H1 (cell line): ENCODE measurements at regions not wholly inside any gene's neighbourhood (a gene's known extent, or its start where the extent isn't known, plus 50 kb on each side); places are given as distances from the start of the nearest gene placed in this dataset.

ENCODE experiments used
- CBX5 ChIP-seq: fragments of 300-800, 300-1000 bp; sonication (generic); IDR thresholded peaks from 2 replicates; pipeline ENCODE4 v1.7.1; 2016; ENCODE audit warnings: antibody characterized with exemption, low read length, low read depth
- CTCF ChIP-seq, 3 experiments: IDR thresholded peaks; 1 replicate in 2 of 3; 2 replicates in 1 of 3; pipeline versions ENCODE4 v1.5.1 to v1.6.1; 2011; ENCODE audit warnings: low read length in 3 of 3, mild to moderate bottlenecking in 3 of 3, inconsistent platforms in 2 of 3, low read depth in 1 of 3, moderate library complexity in 1 of 3; ENCODE audit not compliant: insufficient read depth in 1 of 3; ENCODE audit errors: control extremely low read depth in 1 of 3
- EZH2 ChIP-seq: fragments of 200-600 bp; sonication (generic); IDR thresholded peaks from 2 replicates; pipeline ENCODE4 v1.7.1; 2012; ENCODE audit warnings: low read depth, mild to moderate bottlenecking, moderate library complexity, low read length, inconsistent platforms; ENCODE audit not compliant: severe bottlenecking
- JUN ChIP-seq: IDR thresholded peaks from 2 replicates; pipeline ENCODE4 v1.6.1; 2011; ENCODE audit warnings: low read depth, mild to moderate bottlenecking, improper control_type of control experiment, low read length
- POLR2AphosphoS5 ChIP-seq: IDR thresholded peaks from 2 replicates; pipeline ENCODE4 v1.6.1; 2011; ENCODE audit warnings: low read depth, low read length
- SUZ12 ChIP-seq: fragments of 200-600 bp; sonication (generic); IDR thresholded peaks from 2 replicates; pipeline ENCODE4 v1.6.1; 2012; ENCODE audit warnings: mild to moderate bottlenecking, inconsistent platforms, low read length, moderate library complexity, mixed read lengths
- TCF12 ChIP-seq: IDR thresholded peaks from 2 replicates; pipeline ENCODE4 v1.6.1; 2011; ENCODE audit warnings: low read depth, mild to moderate bottlenecking, low read length
- USF2 ChIP-seq: IDR thresholded peaks from 2 replicates; pipeline ENCODE4 v1.6.1; 2011; ENCODE audit warnings: low read length, improper control_type of control experiment

DNA sequence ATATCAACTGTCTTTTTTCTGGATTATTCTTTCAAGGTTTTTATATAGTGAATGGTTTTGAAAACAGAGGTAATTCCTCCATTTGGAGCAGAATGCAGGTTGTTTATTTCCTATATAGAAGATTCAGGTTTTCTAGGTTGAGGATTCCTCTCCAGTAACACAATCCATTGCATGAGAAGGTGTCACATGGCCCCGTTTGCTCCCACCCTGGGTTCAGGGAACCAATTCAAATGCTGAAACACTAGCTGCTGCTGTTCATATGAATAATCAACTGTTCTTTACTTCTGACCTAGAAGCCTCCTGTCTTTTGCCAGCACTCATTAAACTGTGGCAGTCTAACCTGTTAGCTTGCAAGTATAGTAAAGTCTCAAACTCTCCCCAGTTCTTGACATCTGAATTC lies 1316.9 kb upstream of the TENM3 start:
- no peak for TF ChIP-seq CTCF (IDR thresholded peaks at IDR 0.05; ENCODE audit: control extremely low read depth in 1 of 3, insufficient read depth in 1 of 3, low read depth in 1 of 3, low read length in 3 of 3)
- no peak for TF ChIP-seq SUZ12
- TF ChIP-seq POLR2AphosphoS5 = no peak
- peak; percentile 57 for TF ChIP-seq USF2
- TF ChIP-seq CBX5 = no peak
- TF ChIP-seq JUN = no peak
- TF ChIP-seq EZH2 = no peak
- no peak for TF ChIP-seq TCF12
